ENCODE measurements at regions not wholly inside any gene's neighbourhood (a gene's known extent, or its start where the extent isn't known, plus 50 kb on each side); places are given as distances from the start of the nearest gene placed in this dataset.
"Not testable (repeated sequence)": the region's sequence is repeated elsewhere in the genome, so short reads cannot be mapped to it uniquely, and the experiment has no call there.

DNA sequence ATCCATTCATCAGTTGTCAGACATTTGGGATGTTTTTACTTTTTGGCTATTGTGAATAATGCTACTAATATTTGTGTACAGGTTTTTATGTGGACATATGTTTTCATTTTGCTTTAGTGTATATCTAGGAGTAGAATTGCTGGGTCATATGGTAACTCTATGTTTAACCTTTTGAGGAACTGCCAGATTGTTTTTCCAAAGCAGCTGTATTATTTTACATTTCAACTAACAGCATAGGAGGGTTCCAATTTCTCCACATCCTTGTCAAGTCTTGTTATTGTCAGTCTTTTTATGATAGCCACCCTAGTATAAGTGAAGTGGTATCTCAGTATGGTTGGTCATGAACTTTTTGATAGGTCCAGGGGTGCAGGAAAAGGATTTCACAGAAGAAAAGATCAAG, 114.5 kb upstream of the FAM9C start:
- Histone ChIP-seq H3K27me3 (ENCODE audit: control insufficient read depth, insufficient read depth, low read length) (no peaks in the 10 kb centered on the region), H2BK15ac (ENCODE audit: low read depth, low read length) (no peak overlapping the region), H2AK5ac (ENCODE audit: low read depth, low read length) (no peak overlapping the region), H2AK9ac (replicated peaks; ENCODE audit: low read depth, low read length, poor library complexity) (no peak overlapping the region), H4K20me1 (ENCODE audit: insufficient read depth, low read length) (no peaks in the 10 kb centered on the region), H3K27ac (ENCODE audit: insufficient read depth, low read length) (no peak overlapping the region), H3K56ac (ENCODE audit: extremely low read depth, insufficient read depth, low read length) (no peak overlapping the region), H3K4me2 (ENCODE audit: low read depth, low read length) (no peak overlapping the region), H3K14ac (replicated peaks; ENCODE audit: low read depth, low read length) (no peak overlapping the region), H3K9ac (ENCODE audit: low read depth, low read length) (no peak overlapping the region), H4K8ac (ENCODE audit: low read depth in 2 of 2, low read length in 2 of 2) (no peak overlapping the region), H4K91ac (ENCODE audit: insufficient read depth, low read depth, low read length) (no peak overlapping the region), H3K23ac (ENCODE audit: low read depth, low read length) (no peak overlapping the region), H3K4ac (ENCODE audit: low read depth, low read length) (no peak overlapping the region), H3K4me3 (ENCODE audit: insufficient read depth, low read depth, low read length) (no peak overlapping the region), H3K4me1 (ENCODE audit: control insufficient read depth, insufficient read depth, low read length) (peaks cover 3% of the 10 kb centered on the region), H3K36me3 (ENCODE audit: control insufficient read depth, insufficient read depth, low read length) (no peaks in the 10 kb centered on the region), H2AFZ (replicated peaks; ENCODE audit: low read length, poor library complexity) (no peak overlapping the region), H3K9me1 (ENCODE audit: insufficient read depth, low read length) (no peaks in the 10 kb centered on the region), H2BK20ac (ENCODE audit: low read depth, low read length) (no peak overlapping the region), H3K79me1 (ENCODE audit: low read depth in 1 of 2, low read length in 2 of 2) (no peaks in the 10 kb centered on the region), H3K18ac (ENCODE audit: low read depth, low read length) (no peak overlapping the region), H2BK120ac (ENCODE audit: low read depth, low read length) (no peak overlapping the region), H4K5ac (ENCODE audit: low read depth, low read length) (no peak overlapping the region), H2BK5ac (ENCODE audit: low read depth, low read length, poor library complexity, severe bottlenecking) (no peak overlapping the region), H3K9me3 (ENCODE audit: control insufficient read depth, insufficient read depth, low read length) (peaks cover 2% of the 10 kb centered on the region)
- dilution Hi-C loops (cut with HindIII; ENCODE audit: low sequenced_read_pairs, unreplicated experiment) (no loop called here), in situ Hi-C loops (cut with MboI; ENCODE audit: low sequenced_read_pairs) (no loop called here), intact Hi-C loops (cut with micrococcal nuclease) (no loop called here)
- no TSS peak for BruUV-seq (replicated peaks)
- ATAC-seq (ENCODE audit: low read depth): no peak
- TF ChIP-seq RCOR1 (IDR thresholded peaks at IDR 0.05; ENCODE audit: insufficient replicate concordance, low read length) (no peak), NFE2L2 (IDR thresholded peaks at IDR 0.05; ENCODE audit: low read depth, low read length) (no peak), FOS (IDR thresholded peaks at IDR 0.05; ENCODE audit: low read depth, low read length) (no peak), RFX5 (IDR thresholded peaks at IDR 0.05; ENCODE audit: low read depth, low read length) (no peak), CTCF (conservative IDR thresholded peaks at IDR 0.05; ENCODE audit: low read depth, low read length) (no peak), MAZ (IDR thresholded peaks at IDR 0.05; ENCODE audit: borderline replicate concordance, low read depth, low read length) (no peak), RAD21 (IDR thresholded peaks at IDR 0.05; ENCODE audit: low read length) (no peak)
- no peak for DNase-seq
- ChIA-PET CTCF (no interaction called here), POLR2A (ENCODE audit: unreplicated experiment) (no interaction called here)

DNA sequence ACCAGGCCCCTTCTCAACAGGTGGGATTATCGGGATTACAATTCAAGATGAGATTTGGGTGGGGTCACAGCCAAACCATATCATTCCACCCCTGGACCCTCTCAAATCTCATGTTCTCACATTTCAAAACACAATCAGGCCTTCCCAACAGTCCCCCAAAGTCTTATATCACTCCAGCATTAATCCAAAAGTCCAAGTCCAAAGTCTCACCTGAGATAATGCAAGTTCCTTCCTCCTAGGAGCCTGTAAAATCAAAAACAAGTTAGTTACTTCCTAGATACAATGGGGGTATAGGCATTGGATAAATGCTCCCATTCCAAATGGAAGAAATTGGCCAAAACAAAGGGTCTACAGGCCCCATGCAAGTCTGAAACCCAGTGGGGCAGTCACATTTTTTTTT, 111.1 kb upstream of the FAM9C start:
- H2BK5ac ChIP-seq (ENCODE audit: low read depth, low read length, poor library complexity, severe bottlenecking); H3K9ac ChIP-seq (ENCODE audit: low read depth, low read length); DNase-seq; dilution Hi-C loops (cut with HindIII; ENCODE audit: low sequenced_read_pairs, unreplicated experiment); H3K56ac ChIP-seq (ENCODE audit: extremely low read depth, insufficient read depth, low read length); H2AK5ac ChIP-seq (ENCODE audit: low read depth, low read length); H3K36me3 ChIP-seq (ENCODE audit: control insufficient read depth, insufficient read depth, low read length); H3K4me3 ChIP-seq (ENCODE audit: insufficient read depth, low read depth, low read length); intact Hi-C loops (cut with micrococcal nuclease); H3K27ac ChIP-seq (ENCODE audit: insufficient read depth, low read length); H3K9me3 ChIP-seq (ENCODE audit: control insufficient read depth, insufficient read depth, low read length); CTCF ChIA-PET; H3K14ac ChIP-seq (replicated peaks; ENCODE audit: low read depth, low read length); H4K5ac ChIP-seq (ENCODE audit: low read depth, low read length); H3K79me1 ChIP-seq (ENCODE audit: low read depth in 1 of 2, low read length in 2 of 2); BruUV-seq (replicated peaks); ATAC-seq (ENCODE audit: low read depth); H4K8ac ChIP-seq (ENCODE audit: low read depth in 2 of 2, low read length in 2 of 2); H3K18ac ChIP-seq (ENCODE audit: low read depth, low read length); H3K4me2 ChIP-seq (ENCODE audit: low read depth, low read length); H2BK20ac ChIP-seq (ENCODE audit: low read depth, low read length); H3K4me1 ChIP-seq (ENCODE audit: control insufficient read depth, insufficient read depth, low read length); POLR2A ChIA-PET (ENCODE audit: unreplicated experiment); H2AFZ ChIP-seq (replicated peaks; ENCODE audit: low read length, poor library complexity); H2BK15ac ChIP-seq (ENCODE audit: low read depth, low read length); H3K9me1 ChIP-seq (ENCODE audit: insufficient read depth, low read length); H3K4ac ChIP-seq (ENCODE audit: low read depth, low read length); H3K23ac ChIP-seq (ENCODE audit: low read depth, low read length); H2AK9ac ChIP-seq (replicated peaks; ENCODE audit: low read depth, low read length, poor library complexity); H3K27me3 ChIP-seq (ENCODE audit: control insufficient read depth, insufficient read depth, low read length); H4K91ac ChIP-seq (ENCODE audit: insufficient read depth, low read depth, low read length); in situ Hi-C loops (cut with MboI; ENCODE audit: low sequenced_read_pairs); H2BK120ac ChIP-seq (ENCODE audit: low read depth, low read length); H4K20me1 ChIP-seq (ENCODE audit: insufficient read depth, low read length): not testable (repeated sequence)
- no CpG with 5 or more reads among the region's 1 CpG for WGBS, 2 experiments (ENCODE audit: extremely low coverage in 2 of 2, insufficient read length in 1 of 2)
